Body of pancreas (tissue), 4 donors: ENCODE measurements at regions not wholly inside any gene's neighbourhood (a gene's known extent, or its start where the extent isn't known, plus 50 kb on each side); places are given as distances from the start of the nearest gene placed in this dataset.

Source experiments
- POLR2A ChIP-seq, 3 donors: fragments of 450-650 bp; IDR thresholded peaks; one replicate each; pipeline ENCODE4 v1.6.1; 2016; ENCODE audit warnings: antibody characterized with exemption in 3 of 3, mild to moderate bottlenecking in 2 of 3
- TF ChIP-seq, protein P1 (sequence below), 7 experiments: fragments of 450-650 bp in 4 of 7; fragments of 200-600 bp in 3 of 7; sonication (generic) in 3 of 7; IDR thresholded peaks; one replicate each; pipeline ENCODE4 v1.5.1; 2016 to 2019; ENCODE audit warnings: antibody characterized with exemption in 7 of 7

DNA sequence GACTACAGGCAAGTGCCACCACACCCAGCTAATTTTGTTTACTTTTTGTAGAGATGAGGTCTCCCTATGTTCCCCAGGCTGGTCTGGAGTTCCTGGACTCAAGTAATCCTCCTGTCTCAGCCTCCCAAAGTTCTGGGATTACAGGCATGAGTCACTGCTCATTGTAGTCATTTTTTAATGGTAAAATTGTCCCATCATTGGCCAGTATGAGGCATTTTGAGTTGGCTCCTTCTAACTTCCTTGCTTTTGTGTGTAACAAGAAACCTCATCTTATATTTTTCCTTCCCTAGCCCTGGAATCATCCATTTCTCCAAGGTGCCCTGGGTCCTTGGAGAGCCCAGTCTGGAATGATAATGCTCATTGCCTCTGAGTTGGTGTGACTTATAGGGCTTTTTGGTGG, 148.5 kb downstream of the INHBB start:
- TF ChIP-seq, protein P1, sequence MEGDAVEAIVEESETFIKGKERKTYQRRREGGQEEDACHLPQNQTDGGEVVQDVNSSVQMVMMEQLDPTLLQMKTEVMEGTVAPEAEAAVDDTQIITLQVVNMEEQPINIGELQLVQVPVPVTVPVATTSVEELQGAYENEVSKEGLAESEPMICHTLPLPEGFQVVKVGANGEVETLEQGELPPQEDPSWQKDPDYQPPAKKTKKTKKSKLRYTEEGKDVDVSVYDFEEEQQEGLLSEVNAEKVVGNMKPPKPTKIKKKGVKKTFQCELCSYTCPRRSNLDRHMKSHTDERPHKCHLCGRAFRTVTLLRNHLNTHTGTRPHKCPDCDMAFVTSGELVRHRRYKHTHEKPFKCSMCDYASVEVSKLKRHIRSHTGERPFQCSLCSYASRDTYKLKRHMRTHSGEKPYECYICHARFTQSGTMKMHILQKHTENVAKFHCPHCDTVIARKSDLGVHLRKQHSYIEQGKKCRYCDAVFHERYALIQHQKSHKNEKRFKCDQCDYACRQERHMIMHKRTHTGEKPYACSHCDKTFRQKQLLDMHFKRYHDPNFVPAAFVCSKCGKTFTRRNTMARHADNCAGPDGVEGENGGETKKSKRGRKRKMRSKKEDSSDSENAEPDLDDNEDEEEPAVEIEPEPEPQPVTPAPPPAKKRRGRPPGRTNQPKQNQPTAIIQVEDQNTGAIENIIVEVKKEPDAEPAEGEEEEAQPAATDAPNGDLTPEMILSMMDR (IDR thresholded peaks at IDR 0.05), result no peak
- no peak for TF ChIP-seq POLR2A (IDR thresholded peaks at IDR 0.05)
